Epithelial cell of esophagus (primary cell): ENCODE measurements at regions not wholly inside any gene's neighbourhood (a gene's known extent, or its start where the extent isn't known, plus 50 kb on each side); places are given as distances from the start of the nearest gene placed in this dataset.

Experiments used
- DNase-seq: peaks from one replicate; pipeline ENCODE4 v3.0.0; 2010; ENCODE audit warnings: low read depth
- H3K4me3 ChIP-seq: 2 replicates; pipeline ENCODE4 v1.5.1; 2011; ENCODE audit warnings: mild to moderate bottlenecking, low read length, control low read depth
- TF ChIP-seq, protein P1 (sequence below): IDR thresholded peaks from 2 replicates; pipeline ENCODE4 v1.5.1; 2011; ENCODE audit warnings: low read depth, mild to moderate bottlenecking, low read length, control low read depth, inconsistent platforms; ENCODE audit not compliant: insufficient read depth; ENCODE audit errors: missing control alignments

DNA sequence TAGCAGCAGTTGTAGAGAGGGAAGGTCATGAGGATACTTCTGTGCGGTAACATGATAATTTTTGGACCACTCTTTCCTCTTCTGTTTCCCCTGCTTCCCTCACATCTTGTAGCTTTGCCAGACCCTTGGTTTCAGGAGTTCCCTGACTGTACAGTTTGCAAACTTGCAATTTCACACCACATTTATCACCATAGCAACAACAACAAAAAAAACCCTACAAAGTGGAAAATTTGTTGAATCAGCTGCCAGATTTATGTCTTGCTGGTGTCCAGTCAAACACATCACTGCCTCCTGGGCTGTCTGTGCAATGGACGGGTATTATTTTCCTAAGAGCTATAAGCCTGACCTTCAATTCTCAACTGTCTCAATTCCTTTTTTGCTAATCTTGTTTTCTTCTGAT lies 751.6 kb downstream of the TLR4 start:
- no peak for DNase-seq
- TF ChIP-seq, protein P1, sequence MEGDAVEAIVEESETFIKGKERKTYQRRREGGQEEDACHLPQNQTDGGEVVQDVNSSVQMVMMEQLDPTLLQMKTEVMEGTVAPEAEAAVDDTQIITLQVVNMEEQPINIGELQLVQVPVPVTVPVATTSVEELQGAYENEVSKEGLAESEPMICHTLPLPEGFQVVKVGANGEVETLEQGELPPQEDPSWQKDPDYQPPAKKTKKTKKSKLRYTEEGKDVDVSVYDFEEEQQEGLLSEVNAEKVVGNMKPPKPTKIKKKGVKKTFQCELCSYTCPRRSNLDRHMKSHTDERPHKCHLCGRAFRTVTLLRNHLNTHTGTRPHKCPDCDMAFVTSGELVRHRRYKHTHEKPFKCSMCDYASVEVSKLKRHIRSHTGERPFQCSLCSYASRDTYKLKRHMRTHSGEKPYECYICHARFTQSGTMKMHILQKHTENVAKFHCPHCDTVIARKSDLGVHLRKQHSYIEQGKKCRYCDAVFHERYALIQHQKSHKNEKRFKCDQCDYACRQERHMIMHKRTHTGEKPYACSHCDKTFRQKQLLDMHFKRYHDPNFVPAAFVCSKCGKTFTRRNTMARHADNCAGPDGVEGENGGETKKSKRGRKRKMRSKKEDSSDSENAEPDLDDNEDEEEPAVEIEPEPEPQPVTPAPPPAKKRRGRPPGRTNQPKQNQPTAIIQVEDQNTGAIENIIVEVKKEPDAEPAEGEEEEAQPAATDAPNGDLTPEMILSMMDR: no peak
- no peak overlapping the region for H3K4me3 ChIP-seq

DNA sequence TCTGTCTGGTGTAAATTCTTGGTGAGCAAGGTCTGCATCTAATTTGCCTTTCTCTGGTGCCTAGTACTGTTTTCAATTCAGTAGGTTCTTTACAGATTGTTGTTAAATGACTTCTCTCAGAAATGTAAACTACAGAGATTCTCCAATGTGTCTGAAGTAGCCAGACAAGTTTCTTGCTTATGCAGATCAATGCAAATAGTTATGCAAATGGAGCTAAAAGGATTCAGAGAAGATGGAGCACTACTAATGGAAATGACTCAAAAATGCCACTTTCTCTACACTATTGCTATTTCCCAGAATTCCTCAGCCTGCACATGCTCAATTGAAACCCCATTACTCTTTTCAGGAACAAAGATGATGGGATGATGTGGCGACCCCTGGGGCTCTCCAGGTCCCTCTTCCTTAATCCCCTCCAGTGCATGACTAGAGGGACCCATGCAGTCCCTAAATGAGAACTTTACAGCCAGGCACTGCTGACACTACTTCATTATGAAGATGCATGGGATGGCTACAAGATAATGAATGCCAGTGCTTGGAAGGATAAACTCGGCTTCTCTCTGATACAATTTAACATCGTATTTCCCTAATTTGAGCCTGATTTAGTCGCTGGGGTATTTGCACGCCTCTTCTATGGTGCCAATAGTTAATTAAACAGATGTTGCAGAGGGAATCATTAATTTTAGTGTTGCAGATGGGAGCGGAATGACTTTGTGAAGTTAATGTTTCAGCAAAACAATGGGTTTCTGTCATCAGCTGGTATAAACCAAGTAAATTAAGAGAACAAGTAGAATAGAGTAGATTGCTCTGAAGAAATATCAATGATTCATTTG lies 753.2 kb downstream of the TLR4 start:
- no peak for DNase-seq
- no peak overlapping the region for H3K4me3 ChIP-seq
- TF ChIP-seq, protein P1: no peak

DNA sequence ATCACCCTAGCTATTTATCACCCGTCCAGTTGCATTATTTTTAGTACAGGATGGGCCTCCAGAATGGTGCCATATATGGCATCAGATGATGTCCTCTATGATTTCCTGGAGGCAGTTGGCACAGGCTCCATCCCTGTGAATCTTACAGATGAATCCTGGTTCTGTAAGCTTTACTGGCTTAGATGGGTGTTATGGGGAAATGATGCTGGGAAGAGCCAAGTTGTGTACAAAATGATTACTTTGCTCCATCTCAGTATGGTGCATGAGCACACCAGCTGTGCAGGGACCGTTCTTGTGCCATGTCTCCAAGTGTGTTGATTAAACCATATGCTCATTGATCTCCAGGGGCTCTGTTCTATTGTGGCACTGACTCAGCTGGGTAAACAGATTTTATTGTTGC lies 755.7 kb downstream of the TLR4 start:
- H3K4me3 ChIP-seq: no peak overlapping the region
- DNase-seq: no peak
- TF ChIP-seq, protein P1: no peak

DNA sequence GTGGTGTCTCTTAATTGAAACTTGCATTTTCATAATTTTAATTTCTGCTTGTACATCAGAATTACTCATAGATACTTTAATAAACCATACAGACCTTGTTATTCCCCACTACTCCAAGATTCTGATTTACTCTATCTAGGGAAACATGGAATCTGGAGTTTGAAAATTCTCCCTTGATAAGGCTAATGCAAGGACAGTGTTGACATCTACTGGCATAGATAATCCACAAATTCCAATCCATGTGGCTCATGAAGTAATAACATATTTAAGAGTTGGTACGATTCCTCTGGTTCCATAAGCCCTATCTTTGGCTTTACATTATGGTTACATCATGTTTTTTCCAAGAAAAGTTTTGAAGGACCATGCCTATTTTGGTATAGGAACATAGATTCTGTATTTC lies 759.2 kb downstream of the TLR4 start:
- no peak for DNase-seq
- TF ChIP-seq, protein P1: no peak
- no peak overlapping the region for H3K4me3 ChIP-seq

DNA sequence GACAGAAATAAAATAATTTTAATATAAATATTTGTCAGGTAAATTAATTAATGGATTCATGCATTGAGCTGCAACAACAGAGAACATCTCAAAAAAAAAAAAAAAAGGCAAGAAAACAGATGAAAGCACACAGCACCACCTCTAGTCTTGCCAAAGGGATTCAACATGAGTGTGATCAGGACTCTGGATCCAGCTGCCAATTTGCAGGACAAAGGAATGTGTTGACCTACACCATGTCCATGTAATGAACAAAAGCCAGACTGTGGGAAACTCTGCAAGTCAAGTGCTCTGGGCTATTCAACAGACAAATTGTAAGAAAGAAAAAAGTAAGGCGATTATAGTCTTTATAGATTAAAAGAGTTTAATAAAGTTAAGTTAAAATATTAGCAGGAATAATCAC lies 769.3 kb downstream of the TLR4 start:
- DNase-seq: no peak
- no peak overlapping the region for H3K4me3 ChIP-seq
- TF ChIP-seq, protein P1: no peak

DNA sequence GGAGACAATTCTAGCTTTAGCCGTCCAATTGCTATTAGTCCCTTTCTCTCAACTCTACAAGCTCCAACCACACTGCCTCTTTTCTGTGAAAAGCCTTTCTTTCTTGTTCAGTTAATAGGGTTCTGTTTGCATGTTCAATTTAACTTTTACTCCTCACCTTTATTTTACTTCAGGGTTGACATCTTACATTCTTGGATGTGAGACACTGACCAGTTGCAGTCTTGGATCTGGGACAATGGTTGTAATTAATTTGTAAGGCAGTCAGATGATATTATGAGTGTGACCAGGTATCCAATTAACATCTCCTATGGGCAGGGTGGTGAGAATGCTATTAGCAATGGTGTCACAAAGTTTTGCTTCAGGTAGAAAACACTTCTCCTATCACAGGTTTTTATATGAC lies 774.5 kb downstream of the TLR4 start:
- H3K4me3 ChIP-seq: no peak overlapping the region
- TF ChIP-seq, protein P1: no peak
- no peak for DNase-seq

DNA sequence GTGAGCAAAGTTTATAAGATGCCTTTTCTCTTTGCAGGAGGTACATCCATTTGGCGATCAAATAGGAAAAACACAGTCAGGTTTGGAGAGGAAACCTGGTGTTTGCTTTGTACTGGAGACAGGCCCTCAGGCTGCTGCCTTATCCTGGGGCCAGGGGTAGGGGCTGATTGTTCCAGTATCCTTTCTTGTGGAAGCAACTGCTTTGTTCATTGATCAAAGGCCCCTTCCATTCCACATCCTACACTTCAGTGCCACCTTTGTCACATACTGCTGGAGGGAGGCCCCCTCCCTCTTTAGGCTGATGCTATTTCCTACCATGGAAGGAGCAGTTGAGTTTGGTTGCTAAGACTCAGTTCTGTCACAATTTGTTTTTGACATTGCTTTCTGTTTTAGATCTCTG lies 778.1 kb downstream of the TLR4 start:
- TF ChIP-seq, protein P1: no peak

More for the DNA sequence above, 778.1 kb downstream of the TLR4 start:
- DNase-seq: no peak
- H3K4me3 ChIP-seq: no peak overlapping the region
